Gastrocnemius medialis (tissue), 4 donors: ENCODE measurements at regions not wholly inside any gene's neighbourhood (a gene's known extent, or its start where the extent isn't known, plus 50 kb on each side); places are given as distances from the start of the nearest gene placed in this dataset.

Source experiments
- CTCF ChIP-seq, 5 experiments: fragments of 450-650 bp in 3 of 5; fragments of 200-600 bp in 2 of 5; sonication (generic) in 2 of 5; IDR thresholded peaks in 4 of 5; conservative IDR thresholded peaks in 1 of 5; 1 replicate in 4 of 5; 2 replicates in 1 of 5; pipeline ENCODE4 v1.5.1; 2016 to 2019; ENCODE audit warnings: antibody characterized with exemption in 5 of 5, mild to moderate bottlenecking in 3 of 5, moderate library complexity in 3 of 5
- POLR2A ChIP-seq, 2 donors: fragments of 450-650 bp; IDR thresholded peaks; one replicate each; pipeline ENCODE4 v1.6.1; 2017; ENCODE audit warnings: antibody characterized with exemption in 2 of 2, mild to moderate bottlenecking in 2 of 2, moderate library complexity in 2 of 2

- TF ChIP-seq POLR2A (IDR thresholded peaks at IDR 0.05) (no peak), CTCF (IDR thresholded peaks at IDR 0.05 in 4 of 5, conservative IDR thresholded peaks at IDR 0.05 in 1 of 5) (no peak)
Measured at GRCh38 chr4:60366661-60367060, 833.5 kb upstream of the ADGRL3 start.
